ENCODE measurements at regions not wholly inside any gene's neighbourhood (a gene's known extent, or its start where the extent isn't known, plus 50 kb on each side); places are given as distances from the start of the nearest gene placed in this dataset.

GRCh38 chr13:109650861-109651260, 135.5 kb downstream of the IRS2 start:
- TF ChIP-seq POLR2A (IDR thresholded peaks at IDR 0.05) (no peak), CTCF (IDR thresholded peaks at IDR 0.05) (no peak)

All from vagina (tissue), 2 donors.